B cell (primary cell): ENCODE measurements at regions not wholly inside any gene's neighbourhood (a gene's known extent, or its start where the extent isn't known, plus 50 kb on each side); places are given as distances from the start of the nearest gene placed in this dataset.

Experiments used
- ATAC-seq: fragments of 200-7000 bp; cut with Tn5 transposase; one replicate; pipeline ENCODE4 v1.10.0; 2021; ENCODE audit warnings: low read depth, mild to moderate bottlenecking, moderate number of reproducible peaks, moderate library complexity
- CTCF ChIA-PET: fragments of 350-600 bp; sonication (Branson Sonifier 250); formaldehyde crosslinking; loops from one replicate; lab custom pipeline; 2021; ENCODE audit warnings: antibody characterized with exemption, inconsistent platforms; lab: Charles Lee
- POLR2A ChIA-PET: fragments of 350-600 bp; sonication (Branson Sonifier 250); formaldehyde crosslinking; loops from one replicate; lab custom pipeline; 2021; ENCODE audit warnings: antibody characterized with exemption; lab: Charles Lee
- DNase-seq: peaks from one replicate; pipeline ENCODE4 v3.0.0; 2013
- H2AFZ ChIP-seq: 2 replicates; pipeline ENCODE4 v1.6.1; 2012; ENCODE audit warnings: mild to moderate bottlenecking, low read depth, low read length; ENCODE audit not compliant: insufficient read depth, poor library complexity, severe bottlenecking
- H3K27ac ChIP-seq, 2 donors: 1 replicate in 1 of 2; 2 replicates in 1 of 2; pipeline ENCODE4 v1.5.1; 2012 to 2013; ENCODE audit warnings: low read length in 2 of 2, mild to moderate bottlenecking in 2 of 2, moderate library complexity in 1 of 2
- H3K27me3 ChIP-seq, 4 experiments: fragments of 200-600 bp in 1 of 4; sonication (generic) in 1 of 4; replicated peaks in 1 of 4; 1 replicate in 2 of 4; 2 replicates in 2 of 4; pipeline versions ENCODE4 v1.6.1 to v1.7.0; 2013 to 2016; ENCODE audit warnings: low read length in 3 of 4, mild to moderate bottlenecking in 2 of 4, mixed read lengths in 1 of 4, moderate library complexity in 1 of 4; ENCODE audit not compliant: insufficient read depth in 4 of 4, control insufficient read depth in 3 of 4; ENCODE audit errors: control extremely low read depth in 1 of 4
- H3K36me3 ChIP-seq, 2 experiments: replicated peaks in 1 of 2; 1 replicate in 1 of 2; 2 replicates in 1 of 2; pipeline versions ENCODE4 v1.6.1 to v1.7.1; 2013; ENCODE audit warnings: low read length in 1 of 2; ENCODE audit not compliant: insufficient read depth in 2 of 2, control insufficient read depth in 1 of 2; ENCODE audit errors: control extremely low read depth in 1 of 2, extremely low read depth in 1 of 2
- H3K4me1 ChIP-seq, 2 donors: fragments of 200-600 bp in 1 of 2; sonication (generic) in 1 of 2; 1 replicate in 1 of 2; 2 replicates in 1 of 2; pipeline versions ENCODE4 v1.5.1 to v1.6.1; 2013 to 2017; ENCODE audit warnings: low read length in 2 of 2; ENCODE audit not compliant: control insufficient read depth in 2 of 2, insufficient read depth in 2 of 2
- H3K4me2 ChIP-seq: replicated peaks from 2 replicates; pipeline ENCODE3; 2012; ENCODE audit warnings: mild to moderate bottlenecking, low read depth, low read length; ENCODE audit not compliant: poor library complexity, severe bottlenecking
- H3K4me3 ChIP-seq, 5 experiments: fragments of 200-600 bp in 1 of 5; sonication (generic) in 1 of 5; 1 replicate in 3 of 5; 2 replicates in 2 of 5; pipeline versions ENCODE4 v1.5.1 to v1.7.0; 2011 to 2016; ENCODE audit warnings: low read length in 4 of 5, mild to moderate bottlenecking in 4 of 5, low read depth in 2 of 5, control low read depth in 1 of 5, moderate library complexity in 1 of 5; ENCODE audit not compliant: insufficient read depth in 1 of 5; ENCODE audit errors: control extremely low read depth in 1 of 5, extremely low read depth in 1 of 5
- H3K79me2 ChIP-seq: fragments of 200-600 bp; sonication (generic); one replicate; pipeline ENCODE4 v1.6.0; 2016; ENCODE audit warnings: low read length; ENCODE audit not compliant: control insufficient read depth, insufficient read depth
- H3K9ac ChIP-seq: fragments of 200-600 bp; sonication (generic); 2 replicates; pipeline ENCODE4 v1.6.1; 2017; ENCODE audit warnings: mild to moderate bottlenecking, low read length, moderate library complexity
- H3K9me3 ChIP-seq, 3 donors: one replicate each; pipeline versions ENCODE4 v1.6.1 to v1.7.1; 2013; ENCODE audit warnings: low read length in 2 of 3; ENCODE audit not compliant: control insufficient read depth in 2 of 3, insufficient read depth in 1 of 3; ENCODE audit errors: control extremely low read depth in 1 of 3
- H4K20me1 ChIP-seq: 2 replicates; pipeline ENCODE4 v1.6.0; 2012; ENCODE audit warnings: mild to moderate bottlenecking, low read length; ENCODE audit not compliant: insufficient read depth, control insufficient read depth, poor library complexity, severe bottlenecking
- H3K27ac Mint-ChIP-seq: one replicate; pipeline ENCODE4 v1.8.0; 2021; ENCODE audit warnings: mixed read lengths
- H3K27me3 Mint-ChIP-seq: one replicate; pipeline ENCODE4 v1.8.0; 2021; ENCODE audit warnings: mixed read lengths
- H3K4me1 Mint-ChIP-seq: one replicate; pipeline ENCODE4 v1.8.0; 2021; ENCODE audit warnings: mixed read lengths
- H3K4me3 Mint-ChIP-seq: one replicate; pipeline ENCODE4 v1.8.0; 2021; ENCODE audit warnings: mixed read lengths
- H3K9me3 Mint-ChIP-seq: one replicate; pipeline ENCODE4 v1.8.0; 2022; ENCODE audit warnings: mixed read lengths; ENCODE audit not compliant: insufficient read depth
- CTCF ChIP-seq: fragments of 200-600 bp; IDR thresholded peaks from one replicate; pipeline ENCODE4 v1.8.0; 2022; ENCODE audit warnings: antibody characterized with exemption, mild to moderate bottlenecking
- EZH2 ChIP-seq: IDR thresholded peaks from 2 replicates; pipeline ENCODE4 v1.6.1; 2012; ENCODE audit warnings: borderline replicate concordance, low read depth, mild to moderate bottlenecking, moderate library complexity, low read length; ENCODE audit not compliant: insufficient read depth, poor library complexity, severe bottlenecking
- WGBS: methylation state at CpG from one replicate; pipeline ENCODE4 v1.1.5; 2013; ENCODE audit warnings: missing lambda C conversion rate; ENCODE audit not compliant: insufficient coverage; 5-methylcytosine and 5-hydroxymethylcytosine counted together
- intact Hi-C: fragments of 100-400 bp; cut with micrococcal nuclease; formaldehyde crosslinking; loops from one replicate; pipeline ENCODE4 v1.10.0; 2022

- ATAC-seq (no peak), DNase-seq (no peak)
- no CpG with 5 or more reads among the region's 2 CpGs for WGBS
- intact Hi-C loops = no loop called here
- Histone ChIP-seq H2AFZ (no peak overlapping the region), H3K4me2 (no peak overlapping the region), H3K27me3 (no peaks in the 10 kb centered on the region), H3K9ac (no peak overlapping the region), H4K20me1 (peaks cover 65% of the 10 kb centered on the region), H3K4me1 (no peaks in the 10 kb centered on the region), H3K27ac (no peak overlapping the region), H3K9me3 (no peaks in the 10 kb centered on the region), H3K4me3 (no peak overlapping the region), H3K79me2 (peaks cover 57% of the 10 kb centered on the region), H3K36me3 (peaks cover 0 to 16% of the 10 kb centered on the region in 2 experiments)
- Mint-ChIP-seq H3K27me3 (no peaks in the 10 kb centered on the region), H3K9me3 (peaks cover 8% of the 10 kb centered on the region), H3K4me3 (no peak overlapping the region), H3K27ac (no peak overlapping the region), H3K4me1 (peaks cover 16% of the 10 kb centered on the region)
- CTCF ChIA-PET = no interaction called here
- POLR2A ChIA-PET = no interaction called here
- TF ChIP-seq CTCF = no peak
- TF ChIP-seq EZH2 = no peak
These were observed 466.9 kb upstream of the RGS6 start for GRCh38 chr14:71465316-71465715.

GRCh38 chr14:71466251-71466650, 466.0 kb upstream of the RGS6 start:
- no peak for ATAC-seq
- H3K36me3 ChIP-seq = peaks cover 0 to 13% of the 10 kb centered on the region in 2 experiments
- H3K4me1 ChIP-seq = no peaks in the 10 kb centered on the region
- no peak overlapping the region for H3K4me3 ChIP-seq
- POLR2A ChIA-PET = no interaction called here
- no peaks in the 10 kb centered on the region for H3K27me3 Mint-ChIP-seq
- H4K20me1 ChIP-seq = peaks cover 63% of the 10 kb centered on the region
- no peaks in the 10 kb centered on the region for H3K9me3 ChIP-seq
- H3K79me2 ChIP-seq = peaks cover 57% of the 10 kb centered on the region
- no peak overlapping the region for H2AFZ ChIP-seq
- no peak for TF ChIP-seq EZH2
- no peak for TF ChIP-seq CTCF
- CTCF ChIA-PET = no interaction called here
- 95% methylated on average over 2 of the region's 3 CpGs for WGBS
- no peak overlapping the region for H3K9ac ChIP-seq
- no peak overlapping the region for H3K4me3 Mint-ChIP-seq
- no peak overlapping the region for H3K4me2 ChIP-seq
- H3K27me3 ChIP-seq = no peaks in the 10 kb centered on the region
- H3K4me1 Mint-ChIP-seq = peaks cover 15% of the 10 kb centered on the region
- H3K9me3 Mint-ChIP-seq = peaks cover 8% of the 10 kb centered on the region
- no peak overlapping the region for H3K27ac Mint-ChIP-seq
- no peak overlapping the region for H3K27ac ChIP-seq
- intact Hi-C loops = no loop called here
- no peak for DNase-seq
